Neural progenitor cell (in vitro differentiated cells): ENCODE measurements at regions not wholly inside any gene's neighbourhood (a gene's known extent, or its start where the extent isn't known, plus 50 kb on each side); places are given as distances from the start of the nearest gene placed in this dataset.

Experiments
- DNase-seq: peaks from one replicate; pipeline ENCODE4 v3.0.0-alpha.2; 2016; ENCODE audit warnings: low spot score
- H2AFZ ChIP-seq: fragments of 200-600 bp; sonication (generic); replicated peaks from 2 replicates; pipeline ENCODE4 v1.6.1; 2016; ENCODE audit warnings: antibody characterized with exemption
- H3F3A ChIP-seq: fragments of 200-600 bp; sonication (generic); 2 replicates; pipeline ENCODE4 v1.6.1; 2016; ENCODE audit warnings: antibody characterized with exemption, low read depth
- H3K27ac ChIP-seq: fragments of 200-600 bp; sonication (generic); 2 replicates; pipeline ENCODE4 v1.5.1; 2016; ENCODE audit warnings: mild to moderate bottlenecking
- H3K27me3 ChIP-seq: fragments of 200-600 bp; sonication (generic); 2 replicates; pipeline ENCODE4 v1.6.1; 2016; ENCODE audit warnings: mild to moderate bottlenecking, moderate library complexity
- H3K36me3 ChIP-seq: fragments of 200-600 bp; sonication (generic); 2 replicates; pipeline ENCODE4 v1.5.1; 2016
- H3K4me1 ChIP-seq: fragments of 200-600 bp; sonication (generic); 2 replicates; pipeline ENCODE4 v1.6.1; 2016; ENCODE audit warnings: mixed run types
- H3K4me2 ChIP-seq: fragments of 200-600 bp; sonication (generic); 2 replicates; pipeline ENCODE4 v1.6.1; 2016
- H3K4me3 ChIP-seq: fragments of 200-600 bp; sonication (generic); 2 replicates; pipeline ENCODE4 v1.5.1; 2016
- H3K79me2 ChIP-seq: fragments of 200-600 bp; sonication (generic); 2 replicates; pipeline ENCODE4 v1.6.1; 2016; ENCODE audit warnings: low read depth
- H3K9ac ChIP-seq: fragments of 200-600 bp; sonication (generic); 2 replicates; pipeline ENCODE4 v1.6.1; 2016
- H3K9me3 ChIP-seq: fragments of 200-600 bp; sonication (generic); 2 replicates; pipeline ENCODE4 v1.5.1; 2016; ENCODE audit warnings: low read depth
- H4K20me1 ChIP-seq: fragments of 200-600 bp; sonication (generic); 2 replicates; pipeline ENCODE4 v1.6.1; 2016; ENCODE audit warnings: low read depth
- H3K27ac Mint-ChIP-seq: 3 replicates; pipeline ENCODE4 v1.8.0; 2021; ENCODE audit warnings: mixed read lengths
- H3K27me3 Mint-ChIP-seq: 2 replicates; pipeline ENCODE4 v1.8.0; 2022; ENCODE audit warnings: low read depth, mild to moderate bottlenecking, inconsistent platforms, moderate library complexity, mixed read lengths; ENCODE audit not compliant: insufficient read depth
- H3K36me3 Mint-ChIP-seq: 3 replicates; pipeline ENCODE4 v1.8.0; 2021; ENCODE audit warnings: mixed read lengths
- H3K4me1 Mint-ChIP-seq: 3 replicates; pipeline ENCODE4 v1.8.0; 2021; ENCODE audit warnings: mixed read lengths
- H3K4me3 Mint-ChIP-seq: 3 replicates; pipeline ENCODE4 v1.8.0; 2021; ENCODE audit warnings: mild to moderate bottlenecking, moderate library complexity, mixed read lengths
- H3K9me3 Mint-ChIP-seq: 3 replicates; pipeline ENCODE4 v1.8.0; 2020; ENCODE audit warnings: mixed read lengths
- CTCF ChIP-seq: fragments of 200-600 bp; sonication (generic); IDR thresholded peaks from 2 replicates; pipeline ENCODE4 v1.5.1; 2017; ENCODE audit warnings: antibody characterized with exemption, mild to moderate bottlenecking
- EZH2 ChIP-seq: fragments of 200-600 bp; sonication (generic); IDR thresholded peaks from 2 replicates; pipeline ENCODE4 v1.6.1; 2017; ENCODE audit warnings: antibody characterized with exemption, mild to moderate bottlenecking, moderate library complexity
- EZH2phosphoT487 ChIP-seq: fragments of 200-600 bp; sonication (generic); IDR thresholded peaks from 2 replicates; pipeline ENCODE4 v1.6.1; 2017; ENCODE audit warnings: antibody characterized with exemption

GRCh38 chr4:126959056-126959745 is 673.6 kb upstream of the INTU start:
- TF ChIP-seq EZH2phosphoT487 (no peak), CTCF (no peak), EZH2 (no peak)
- Histone ChIP-seq H3K4me2 (no peak overlapping the region), H4K20me1 (no peaks in the 10 kb centered on the region)

GRCh38 chr4:126960760-126961159 is 672.0 kb upstream of the INTU start:
- Histone ChIP-seq H3K79me2 (no peaks in the 10 kb centered on the region), H2AFZ (no peak overlapping the region), H3F3A (no peaks in the 10 kb centered on the region), H3K4me3 (no peak overlapping the region), H3K27ac (no peak overlapping the region), H3K27me3 (no peaks in the 10 kb centered on the region), H3K9ac (no peak overlapping the region), H3K36me3 (no peaks in the 10 kb centered on the region), H3K4me1 (peaks cover 5% of the 10 kb centered on the region), H3K4me2 (no peak overlapping the region), H4K20me1 (no peaks in the 10 kb centered on the region), H3K9me3 (no peaks in the 10 kb centered on the region)
- no peak overlapping the region for H3K27ac Mint-ChIP-seq
- no peaks in the 10 kb centered on the region for H3K27me3 Mint-ChIP-seq
- H3K4me1 Mint-ChIP-seq, result no peaks in the 10 kb centered on the region
- no peak for TF ChIP-seq EZH2
- TF ChIP-seq CTCF, result no peak
- TF ChIP-seq EZH2phosphoT487, result no peak
- H3K9me3 Mint-ChIP-seq, result no peaks in the 10 kb centered on the region
- DNase-seq, result no peak
- H3K36me3 Mint-ChIP-seq, result no peaks in the 10 kb centered on the region
- H3K4me3 Mint-ChIP-seq, result no peak overlapping the region

More at GRCh38 chr4:126959056-126959745, 673.6 kb upstream of the INTU start:
- Mint-ChIP-seq H3K4me1 (no peaks in the 10 kb centered on the region), H3K9me3 (no peaks in the 10 kb centered on the region), H3K36me3 (no peaks in the 10 kb centered on the region), H3K4me3 (no peak overlapping the region), H3K27me3 (no peaks in the 10 kb centered on the region), H3K27ac (no peak overlapping the region)
- H2AFZ ChIP-seq, result no peak overlapping the region
- H3K27me3 ChIP-seq, result no peaks in the 10 kb centered on the region
- no peaks in the 10 kb centered on the region for H3K79me2 ChIP-seq
- H3K9me3 ChIP-seq, result no peaks in the 10 kb centered on the region
- no peaks in the 10 kb centered on the region for H3K36me3 ChIP-seq
- no peak for DNase-seq
- no peaks in the 10 kb centered on the region for H3F3A ChIP-seq
- no peak overlapping the region for H3K9ac ChIP-seq
- peaks cover 5% of the 10 kb centered on the region for H3K4me1 ChIP-seq
- no peak overlapping the region for H3K4me3 ChIP-seq
- H3K27ac ChIP-seq, result no peak overlapping the region

GRCh38 chr4:126961661-126962060 is 671.1 kb upstream of the INTU start:
- TF ChIP-seq EZH2phosphoT487 (no peak), EZH2 (no peak), CTCF (no peak)

More at GRCh38 chr4:126961661-126962060, 671.1 kb upstream of the INTU start:
- H3K27ac Mint-ChIP-seq, result no peak overlapping the region
- DNase-seq, result no peak
- no peaks in the 10 kb centered on the region for H3K27me3 ChIP-seq
- H3K9ac ChIP-seq, result no peak overlapping the region
- H4K20me1 ChIP-seq, result no peaks in the 10 kb centered on the region
- H3F3A ChIP-seq, result no peaks in the 10 kb centered on the region
- no peaks in the 10 kb centered on the region for H3K9me3 Mint-ChIP-seq
- H3K4me3 ChIP-seq, result no peak overlapping the region
- H3K4me1 Mint-ChIP-seq, result no peaks in the 10 kb centered on the region
- H3K9me3 ChIP-seq, result no peaks in the 10 kb centered on the region
- H3K4me2 ChIP-seq, result no peak overlapping the region
- H3K4me3 Mint-ChIP-seq, result no peak overlapping the region
- H3K36me3 ChIP-seq, result no peaks in the 10 kb centered on the region
- H3K79me2 ChIP-seq, result no peaks in the 10 kb centered on the region
- no peaks in the 10 kb centered on the region for H3K36me3 Mint-ChIP-seq
- peaks cover 5% of the 10 kb centered on the region for H3K4me1 ChIP-seq
- H3K27ac ChIP-seq, result no peak overlapping the region
- no peak overlapping the region for H2AFZ ChIP-seq
- H3K27me3 Mint-ChIP-seq, result no peaks in the 10 kb centered on the region
